SK-N-MC (cell line): ENCODE measurements at regions not wholly inside any gene's neighbourhood (a gene's known extent, or its start where the extent isn't known, plus 50 kb on each side); places are given as distances from the start of the nearest gene placed in this dataset.

Source experiments
- EZH2 ChIP-seq: fragments of 200-600 bp; sonication (generic); IDR thresholded peaks from one replicate; pipeline ENCODE4 v1.6.1; 2017; ENCODE audit warnings: antibody characterized with exemption
- FOXP2 ChIP-seq: optimal IDR thresholded peaks from 2 replicates; pipeline ENCODE3; 2011; ENCODE audit warnings: mild to moderate bottlenecking, moderate library complexity; ENCODE audit not compliant: insufficient read depth; ENCODE audit errors: extremely low read length, control extremely low read depth
- POLR2AphosphoS5 ChIP-seq: IDR thresholded peaks from 2 replicates; pipeline ENCODE4 v1.6.1; 2012; ENCODE audit warnings: mild to moderate bottlenecking, low read depth, low read length, borderline replicate concordance

- TF ChIP-seq POLR2AphosphoS5 (no peak), EZH2 (no peak), FOXP2 (no peak)
Observed at GRCh38 chr3:162710332-162711112, 1213.9 kb downstream of the OTOL1 start.
